ENCODE measurements at regions not wholly inside any gene's neighbourhood (a gene's known extent, or its start where the extent isn't known, plus 50 kb on each side); places are given as distances from the start of the nearest gene placed in this dataset.

- TF ChIP-seq POLR2A (IDR thresholded peaks at IDR 0.05) (no peak), CTCF (IDR thresholded peaks at IDR 0.05) (no peak)
- H3K4me3 ChIP-seq (ENCODE audit: low read depth, poor library complexity, severe bottlenecking) = no peak overlapping the region
- intact Hi-C loops (cut with DNase I; ENCODE audit: low total_unique reads) = no loop called here
- WGBS, 2 donors = 72 to 77% methylated on average over 2 of the region's 2 CpGs
- no peak for DNase-seq (ENCODE audit: low spot score in 2 of 2)
Measured at GRCh38 chr7:42350801-42351200, 113.8 kb upstream of the GLI3 start.

- intact Hi-C loops (cut with DNase I; ENCODE audit: low total_unique reads) = no loop called here
- 53 to 70% methylated on average over 3 of the region's 3 CpGs for WGBS, 2 donors
- TF ChIP-seq POLR2A (IDR thresholded peaks at IDR 0.05) (no peak), CTCF (IDR thresholded peaks at IDR 0.05) (no peak)
- DNase-seq (ENCODE audit: low spot score in 2 of 2) = no peak
- H3K4me3 ChIP-seq (ENCODE audit: low read depth, poor library complexity, severe bottlenecking) = no peak overlapping the region
Measured at GRCh38 chr7:42348631-42349030, 111.6 kb upstream of the GLI3 start.

- H3K4me3 ChIP-seq (ENCODE audit: low read depth, poor library complexity, severe bottlenecking) = no peak overlapping the region
- no peak for TF ChIP-seq POLR2A (IDR thresholded peaks at IDR 0.05)
- intact Hi-C loops (cut with DNase I; ENCODE audit: low total_unique reads) = no loop called here
- whole genome bisulfite sequencing, 2 donors = 86 to 94% methylated on average over 1 of the region's 1 CpG
- DNase-seq (ENCODE audit: low spot score in 2 of 2) = no peak
Measured at GRCh38 chr7:42348071-42348470, 111.1 kb upstream of the GLI3 start.

GRCh38 chr7:42347616-42348015, 110.6 kb upstream of the GLI3 start:
- 57 to 65% methylated on average over 4 of the region's 4 CpGs for WGBS, 2 donors
- no peak overlapping the region for H3K4me3 ChIP-seq (ENCODE audit: low read depth, poor library complexity, severe bottlenecking)
- DNase-seq (ENCODE audit: low spot score in 2 of 2) = no peak
- TF ChIP-seq CTCF (IDR thresholded peaks at IDR 0.05) (no peak), POLR2A (IDR thresholded peaks at IDR 0.05) (no peak)
- intact Hi-C loops (cut with DNase I; ENCODE audit: low total_unique reads) = no loop called here

GRCh38 chr7:42345478-42346299, 108.7 kb upstream of the GLI3 start:
- no peak overlapping the region for H3K4me3 ChIP-seq (ENCODE audit: low read depth, poor library complexity, severe bottlenecking)
- no peak for TF ChIP-seq POLR2A (IDR thresholded peaks at IDR 0.05)
- no peak for TF ChIP-seq CTCF (IDR thresholded peaks at IDR 0.05)
- intact Hi-C loops (cut with DNase I; ENCODE audit: low total_unique reads) = no loop called here
- WGBS, 2 donors = 74 to 93% methylated on average over 1 of the region's 1 CpG
- DNase-seq (ENCODE audit: low spot score in 2 of 2) = no peak

GRCh38 chr7:42344198-42344755, 107.3 kb upstream of the GLI3 start:
- WGBS, 2 donors = 84 to 92% methylated on average over 3 of the region's 3 CpGs

More at GRCh38 chr7:42344198-42344755, 107.3 kb upstream of the GLI3 start:
- intact Hi-C loops (cut with DNase I; ENCODE audit: low total_unique reads) = no loop called here
- TF ChIP-seq POLR2A (IDR thresholded peaks at IDR 0.05) (no peak), CTCF (IDR thresholded peaks at IDR 0.05) (no peak)
- H3K4me3 ChIP-seq (ENCODE audit: low read depth, poor library complexity, severe bottlenecking) = no peak overlapping the region
- no peak for DNase-seq (ENCODE audit: low spot score in 2 of 2)
